Limb (tissue), 2 donors: ENCODE measurements at regions not wholly inside any gene's neighbourhood (a gene's known extent, or its start where the extent isn't known, plus 50 kb on each side); places are given as distances from the start of the nearest gene placed in this dataset.

Source experiments
- DNase-seq, 2 donors: peaks; one replicate each; pipeline ENCODE4 v3.0.0-alpha.2; 2016; ENCODE audit errors: extremely low spot score in 2 of 2

GRCh38 chr5:159746707-159747106 is 169.6 kb upstream of the ADRA1B start:
- no peak for DNase-seq

GRCh38 chr5:159749146-159749545 is 167.1 kb upstream of the ADRA1B start:
- no peak for DNase-seq

GRCh38 chr5:159750226-159750625 is 166.1 kb upstream of the ADRA1B start:
- no peak for DNase-seq

- DNase-seq, result no peak
These were observed 164.8 kb upstream of the ADRA1B start for GRCh38 chr5:159751459-159751858.

- no peak for DNase-seq
These were observed 163.5 kb upstream of the ADRA1B start for GRCh38 chr5:159752622-159753275.

- DNase-seq, result no peak
These were observed 158.1 kb upstream of the ADRA1B start for GRCh38 chr5:159758189-159758588.

GRCh38 chr5:159759791-159760290 is 156.4 kb upstream of the ADRA1B start:
- DNase-seq, result no peak

GRCh38 chr5:159762921-159763320 is 153.4 kb upstream of the ADRA1B start:
- no peak for DNase-seq

GRCh38 chr5:159763562-159763961 is 152.7 kb upstream of the ADRA1B start:
- DNase-seq, result no peak

GRCh38 chr5:159764283-159765134 is 151.8 kb upstream of the ADRA1B start:
- no peak for DNase-seq

GRCh38 chr5:159765135-159765433 is 151.2 kb upstream of the ADRA1B start:
- no peak for DNase-seq

GRCh38 chr5:159765760-159766517 is 150.3 kb upstream of the ADRA1B start:
- DNase-seq, result no peak

- no peak for DNase-seq
These were observed 148.0 kb upstream of the ADRA1B start for GRCh38 chr5:159768243-159768642.

- no peak for DNase-seq
These were observed 143.6 kb upstream of the ADRA1B start for GRCh38 chr5:159772698-159773061.

- peak; percentile 31 to 76 for DNase-seq
These were observed 143.0 kb upstream of the ADRA1B start for GRCh38 chr5:159773062-159773924.

GRCh38 chr5:159774476-159775031 is 141.7 kb upstream of the ADRA1B start:
- no peak for DNase-seq

- no peak for DNase-seq
These were observed 140.4 kb upstream of the ADRA1B start for GRCh38 chr5:159775890-159776289.

GRCh38 chr5:159777049-159777660 is 139.1 kb upstream of the ADRA1B start:
- DNase-seq, result no peak

- DNase-seq, result no peak
These were observed 136.8 kb upstream of the ADRA1B start for GRCh38 chr5:159779481-159779880.

- DNase-seq, result no peak
These were observed 136.0 kb upstream of the ADRA1B start for GRCh38 chr5:159780246-159780645.
